HUDEP-2 (cell line): ENCODE measurements at regions not wholly inside any gene's neighbourhood (a gene's known extent, or its start where the extent isn't known, plus 50 kb on each side); places are given as distances from the start of the nearest gene placed in this dataset.
"Not testable (repeated sequence)": the region's sequence is repeated elsewhere in the genome, so short reads cannot be mapped to it uniquely, and the experiment has no call there.

Source experiments
- DNase-seq, 76 experiments: peaks; one replicate each; lab custom pipeline; 2025; ENCODE audit not compliant: unreplicated experiment in 76 of 76; lab: John Stamatoyannopoulos, UW

GRCh38 chr3:48101301-48101650 is 85.1 kb upstream of the MAP4 start:
- DNase-seq, result not testable (repeated sequence)

DNA sequence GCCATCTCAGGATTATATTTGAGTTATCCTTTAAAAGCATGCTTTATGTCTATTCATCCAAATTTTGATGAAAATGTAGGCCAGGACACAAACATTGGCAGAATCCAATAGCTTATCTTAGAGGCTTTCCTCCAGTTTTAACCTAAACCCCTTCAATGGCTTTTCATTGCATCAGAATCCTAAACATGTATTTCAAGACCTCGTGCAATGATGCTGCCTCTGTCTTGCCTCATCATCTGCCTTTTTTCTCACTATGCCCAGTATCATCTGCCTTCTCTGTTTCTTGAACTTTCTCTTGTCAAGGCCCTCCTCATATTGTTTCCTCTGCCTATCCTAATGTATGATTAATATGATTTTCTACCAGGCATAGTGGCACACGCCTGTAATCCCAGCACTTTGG is 76.1 kb upstream of the MAP4 start:
- DNase-seq, result no peak

DNA sequence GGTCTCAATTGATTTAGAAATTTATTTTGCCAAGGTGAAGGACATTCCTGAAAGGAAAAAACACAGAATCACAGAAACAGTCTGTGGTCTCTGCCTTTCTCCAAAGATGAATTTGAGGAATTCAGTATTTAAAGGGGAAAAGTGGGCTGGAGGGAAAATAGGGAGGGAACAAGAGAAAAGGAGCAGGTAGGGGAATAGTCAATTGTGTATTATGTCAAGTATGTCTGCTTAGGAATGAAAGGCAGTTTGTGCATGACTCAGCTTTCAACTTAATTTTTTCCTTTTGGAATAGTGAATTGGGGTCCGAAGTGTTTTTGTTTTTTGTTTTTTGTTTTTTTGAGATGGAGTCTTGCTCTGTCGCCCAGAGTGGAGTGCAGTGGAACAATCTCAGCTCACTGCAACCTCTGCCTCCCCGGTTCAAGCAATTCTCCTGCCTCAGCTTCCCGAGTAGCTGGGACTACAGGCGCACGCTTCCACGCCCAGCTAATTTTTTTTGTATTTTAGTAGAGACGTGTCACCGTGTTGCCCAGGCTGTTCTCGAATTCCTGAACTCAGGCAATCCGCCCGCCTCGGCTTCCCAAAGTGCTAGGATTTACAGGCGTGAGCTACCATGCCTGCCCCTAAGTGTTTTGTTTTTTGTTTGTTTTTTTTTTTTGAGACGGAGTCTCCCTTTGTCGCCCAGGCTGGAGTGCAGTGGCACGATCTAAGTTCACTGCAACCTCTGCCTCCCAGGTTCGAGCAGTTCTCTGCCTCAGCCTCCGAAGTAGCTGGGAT is 74.1 kb upstream of the MAP4 start:
- DNase-seq, result no peak

GRCh38 chr3:48088749-48089466 is 72.7 kb upstream of the MAP4 start:
- peak; percentile 32 to 95 (median 89) for DNase-seq

- peak in 7 of 76 experiments; percentile 4 to 33 (median 17) for DNase-seq
These were observed 72.0 kb upstream of the MAP4 start for GRCh38 chr3:48088056-48088748.

DNA sequence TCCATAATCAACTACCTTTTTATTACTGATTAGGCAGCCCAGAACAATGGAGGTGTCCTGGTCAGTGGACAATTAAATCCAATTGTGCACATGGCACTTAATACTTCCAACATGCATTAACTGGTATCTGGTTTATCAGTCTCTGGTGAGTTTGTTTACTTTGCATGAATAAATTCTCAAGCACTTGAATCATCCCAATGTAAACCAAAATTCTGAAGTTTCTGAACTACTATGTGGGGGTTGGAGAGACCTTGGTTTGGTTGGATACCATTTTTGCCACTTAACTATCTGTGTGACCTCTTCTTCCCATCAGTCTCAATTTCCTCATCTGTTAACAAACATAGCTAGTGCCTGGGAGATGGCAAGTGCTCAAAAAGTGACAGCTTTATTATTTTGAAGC is 70.5 kb upstream of the MAP4 start:
- no peak for DNase-seq

DNA sequence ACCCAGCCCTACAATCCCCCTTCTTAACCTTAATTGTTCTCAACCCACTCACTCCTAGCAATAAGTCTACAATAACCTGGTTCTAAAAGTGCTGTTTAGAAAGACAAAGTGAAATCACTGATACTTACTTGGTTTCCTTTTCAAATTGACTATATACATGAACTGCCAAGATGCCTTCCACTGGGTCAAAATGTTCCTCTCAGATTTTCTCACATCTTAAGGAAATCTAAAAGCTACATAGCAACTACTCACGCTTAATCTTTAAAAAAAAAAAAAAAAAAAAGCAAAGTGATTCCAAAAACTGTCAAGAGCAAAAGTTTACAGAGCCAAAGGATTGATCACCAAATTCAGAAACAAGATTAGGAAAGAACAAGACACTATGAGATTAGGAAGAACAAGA is 68.7 kb upstream of the MAP4 start:
- no peak for DNase-seq

DNA sequence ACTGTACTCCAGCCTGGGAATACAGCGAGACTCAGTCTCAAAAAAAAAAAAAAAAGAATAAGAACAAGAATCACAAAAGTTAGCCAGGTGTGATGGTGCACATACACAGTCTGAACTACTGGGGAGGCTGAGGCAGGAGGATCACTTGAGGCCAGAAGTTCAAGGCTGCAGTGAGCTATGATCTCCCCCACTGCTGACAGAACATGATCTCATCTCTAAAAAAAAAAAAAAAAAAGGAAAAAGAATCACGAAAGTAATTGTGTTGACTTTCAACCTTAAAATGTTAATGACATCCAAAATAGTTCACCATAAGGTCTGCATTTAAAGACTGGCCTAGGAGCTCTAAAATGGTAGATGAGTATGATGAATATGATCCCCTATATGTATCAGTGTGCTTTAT is 68.0 kb upstream of the MAP4 start:
- DNase-seq, result no peak

- DNase-seq, result peak in 4 of 76 experiments; percentile 1 to 23 (median 9)
These were observed 66.5 kb upstream of the MAP4 start for GRCh38 chr3:48082580-48083184.

GRCh38 chr3:48077815-48078214 is 61.6 kb upstream of the MAP4 start:
- DNase-seq, result no peak

- no peak for DNase-seq
These were observed 53.8 kb upstream of the MAP4 start for GRCh38 chr3:48070030-48070429.

DNA sequence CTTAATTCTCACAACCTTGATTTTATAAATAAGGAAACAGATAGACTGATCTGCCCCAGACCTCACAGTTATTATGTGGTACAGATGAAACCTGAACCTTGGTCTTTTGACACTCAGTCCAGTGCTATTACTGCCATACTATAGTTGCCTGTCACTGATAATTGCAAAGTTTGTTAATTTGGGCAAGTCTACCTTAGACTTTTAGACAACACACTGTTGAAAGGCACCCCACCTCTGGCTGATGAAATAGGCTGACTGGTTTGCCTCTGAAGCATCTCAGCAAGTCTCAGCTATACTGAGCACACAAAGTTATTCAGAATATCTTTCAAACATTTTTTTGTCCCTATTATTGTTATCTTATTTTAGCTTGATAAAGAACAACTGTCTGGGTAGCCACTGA is 53.1 kb upstream of the MAP4 start:
- DNase-seq, result no peak

DNA sequence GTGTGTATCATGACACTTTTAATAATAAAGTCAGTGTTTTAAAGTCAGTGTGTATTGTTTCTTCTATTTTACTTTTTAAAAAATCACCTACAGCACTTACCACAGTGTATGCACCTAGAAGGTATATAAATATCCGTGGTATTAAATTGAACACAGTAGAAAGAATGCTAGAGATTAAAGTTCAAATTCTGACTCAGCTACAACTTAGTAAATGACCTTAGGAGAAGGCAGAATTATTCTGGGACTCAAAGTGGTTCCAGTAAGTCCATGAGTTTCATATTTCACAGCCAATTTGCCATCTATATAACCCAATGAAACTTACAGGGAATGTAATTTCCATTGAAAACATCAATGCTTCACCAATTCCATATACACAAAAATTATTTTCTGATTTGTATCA is 52.7 kb upstream of the MAP4 start:
- no peak for DNase-seq

DNA sequence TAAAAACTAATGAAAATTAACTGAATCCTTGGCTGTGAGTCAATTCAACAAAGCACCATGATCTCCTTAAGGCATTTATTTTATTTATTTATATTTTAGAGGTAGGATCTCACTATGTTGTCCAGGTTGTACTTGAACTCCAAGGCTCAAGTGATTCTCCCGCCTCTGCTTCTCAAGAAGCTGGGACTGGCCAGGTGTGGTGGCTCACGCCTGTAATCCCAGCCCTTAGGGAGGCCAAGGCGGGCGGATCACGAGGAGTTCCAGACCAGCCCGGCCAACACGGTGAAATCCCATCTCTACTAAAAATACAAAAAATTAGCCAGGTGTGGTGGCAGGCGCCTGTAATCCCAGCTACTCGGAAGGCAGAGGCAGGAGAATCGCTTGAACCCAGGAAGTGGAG is 52.1 kb upstream of the MAP4 start:
- not testable (repeated sequence) for DNase-seq

DNA sequence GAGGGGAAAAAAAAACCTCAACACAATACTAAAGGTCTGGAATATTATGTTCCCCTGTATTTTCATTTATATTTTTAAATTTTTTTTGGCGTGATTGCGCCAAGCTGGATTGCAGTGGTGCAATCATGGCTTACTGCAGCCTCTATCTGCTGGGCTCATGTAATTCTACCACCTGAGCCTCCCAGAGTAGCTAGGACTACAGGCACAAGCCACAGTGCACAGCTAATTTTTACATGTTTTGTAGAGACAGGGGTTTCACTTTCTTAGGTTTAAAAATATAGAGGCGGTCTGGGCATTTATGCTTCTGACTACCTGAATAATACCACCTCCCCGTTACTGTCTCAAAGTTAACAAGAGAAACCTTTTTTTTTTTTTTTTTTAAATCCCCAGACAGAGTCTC is 51.1 kb upstream of the MAP4 start:
- no peak for DNase-seq
